SH-SY5Y (cell line): ENCODE measurements at regions not wholly inside any gene's neighbourhood (a gene's known extent, or its start where the extent isn't known, plus 50 kb on each side); places are given as distances from the start of the nearest gene placed in this dataset.

Experiments
- GATA2 ChIP-seq: IDR thresholded peaks from 2 replicates; pipeline ENCODE4 v1.6.1; 2011; ENCODE audit warnings: mild to moderate bottlenecking, low read depth, low read length
- GATA3 ChIP-seq: IDR thresholded peaks from 2 replicates; pipeline ENCODE4 v1.6.1; 2011; ENCODE audit warnings: low read depth, mild to moderate bottlenecking, low read length, moderate library complexity

DNA sequence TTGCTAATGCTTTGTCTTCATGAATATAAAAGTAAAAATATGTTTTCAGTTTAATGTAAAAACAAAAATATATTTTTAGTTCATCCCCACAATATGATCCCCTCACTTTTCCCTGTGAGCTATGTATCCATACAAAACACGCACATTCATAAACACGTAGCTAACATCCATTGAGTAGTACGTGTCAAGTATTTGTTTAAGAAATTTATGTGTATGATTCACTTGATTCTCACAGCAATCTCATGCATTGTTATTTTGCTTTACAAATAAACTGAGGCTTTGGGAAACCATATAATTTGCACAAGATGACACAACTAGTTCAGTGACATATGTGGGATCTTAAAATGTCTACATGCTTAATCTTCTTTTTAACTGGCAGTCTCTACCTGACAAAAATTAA is 329.6 kb upstream of the SEMA3C start:
- TF ChIP-seq GATA3 (no peak), GATA2 (no peak)

GRCh38 chr7:81245353-81245752 is 326.5 kb upstream of the SEMA3C start:
- no peak for TF ChIP-seq GATA3
- TF ChIP-seq GATA2: no peak

DNA sequence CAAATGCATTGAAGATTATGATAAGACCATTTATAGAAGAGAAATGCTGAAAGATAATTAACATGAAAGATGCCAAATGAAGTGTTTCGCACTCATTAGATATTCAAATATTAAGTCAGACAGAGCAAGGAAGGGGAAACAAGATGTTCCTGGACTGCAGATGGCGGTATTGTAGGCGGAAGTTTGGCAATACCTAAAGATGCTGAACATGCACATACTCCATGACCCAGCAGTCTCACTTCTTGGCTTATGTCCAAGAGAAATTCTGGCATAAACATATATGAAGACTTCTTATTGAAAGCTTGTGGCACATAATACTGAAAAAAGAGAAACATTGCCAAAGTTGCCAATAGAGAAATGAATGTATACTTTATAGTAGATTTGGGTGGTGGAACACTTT is 325.4 kb upstream of the SEMA3C start:
- no peak for TF ChIP-seq GATA2
- TF ChIP-seq GATA3: no peak

- TF ChIP-seq GATA3: no peak
- TF ChIP-seq GATA2: no peak
These were observed 317.7 kb upstream of the SEMA3C start for GRCh38 chr7:81236560-81236959.

GRCh38 chr7:81235997-81236396 is 317.1 kb upstream of the SEMA3C start:
- no peak for TF ChIP-seq GATA3
- no peak for TF ChIP-seq GATA2

GRCh38 chr7:81234896-81235295 is 316.0 kb upstream of the SEMA3C start:
- no peak for TF ChIP-seq GATA2
- no peak for TF ChIP-seq GATA3

GRCh38 chr7:81233208-81233940 is 314.5 kb upstream of the SEMA3C start:
- TF ChIP-seq GATA2: no peak
- no peak for TF ChIP-seq GATA3

DNA sequence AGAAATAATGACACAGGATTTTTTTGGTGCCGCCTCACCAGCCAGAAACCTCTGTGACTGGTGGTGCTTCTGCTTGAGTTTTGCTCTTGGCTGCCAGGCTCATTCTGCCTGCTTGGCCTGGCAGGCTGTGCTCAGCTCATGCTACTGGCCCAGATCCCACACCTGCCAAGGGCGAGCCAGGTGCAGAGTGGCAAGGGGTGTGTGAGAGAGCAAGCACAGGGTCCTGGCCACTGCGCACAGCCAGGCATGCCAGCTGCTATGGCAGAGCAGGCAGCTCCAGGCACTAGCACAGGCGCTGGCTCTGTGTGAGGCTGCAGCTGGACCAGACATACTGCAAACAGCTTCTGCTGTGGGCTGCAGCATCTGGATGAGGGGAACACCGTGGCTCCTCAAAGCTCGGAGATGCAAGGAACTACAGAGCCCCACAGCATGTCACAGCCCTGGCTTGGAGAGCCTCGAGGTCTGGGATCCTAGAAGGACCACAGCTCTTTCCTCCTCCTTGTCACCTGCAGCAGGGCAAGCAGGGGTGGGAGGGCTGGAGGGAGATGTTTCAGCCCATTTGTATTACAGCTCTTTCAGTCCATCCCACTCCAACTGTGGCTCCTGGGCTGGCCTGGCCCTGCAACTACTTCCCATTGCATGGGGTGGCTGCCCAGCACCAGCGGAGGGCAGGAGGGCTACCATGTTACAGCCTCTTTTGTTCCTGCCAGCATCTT is 313.4 kb upstream of the SEMA3C start:
- TF ChIP-seq GATA2 (no peak), GATA3 (no peak)

DNA sequence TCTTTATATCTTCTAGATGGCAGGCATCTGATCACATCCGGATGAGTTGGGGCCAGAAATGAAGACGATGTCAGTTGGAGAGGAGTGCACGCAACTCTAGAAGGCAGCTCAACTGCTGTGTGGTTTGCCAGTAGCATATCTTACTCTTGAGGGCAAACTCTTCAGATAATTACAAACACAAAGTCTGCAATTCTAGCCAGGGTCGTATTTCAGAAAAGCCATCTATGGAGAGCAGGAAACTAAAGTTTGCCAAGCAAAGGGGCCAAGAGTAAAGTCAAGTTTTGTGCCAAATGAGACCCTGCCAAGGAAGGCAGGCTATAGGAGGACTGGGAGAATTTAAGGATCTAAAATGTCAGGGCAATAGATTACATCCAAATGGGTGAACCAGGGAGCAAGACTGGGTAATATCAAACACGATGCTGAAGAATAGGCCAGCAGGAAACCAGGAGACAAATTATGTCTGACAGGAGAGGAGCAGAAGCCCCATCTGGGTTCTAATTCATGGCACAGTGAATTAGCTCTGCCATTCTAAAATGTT is 312.5 kb upstream of the SEMA3C start:
- TF ChIP-seq GATA2: no peak
- no peak for TF ChIP-seq GATA3

- no peak for TF ChIP-seq GATA2
- no peak for TF ChIP-seq GATA3
These were observed 307.4 kb upstream of the SEMA3C start for GRCh38 chr7:81226234-81226633.

GRCh38 chr7:81221527-81222217 is 302.8 kb upstream of the SEMA3C start:
- TF ChIP-seq GATA2 (no peak), GATA3 (no peak)

DNA sequence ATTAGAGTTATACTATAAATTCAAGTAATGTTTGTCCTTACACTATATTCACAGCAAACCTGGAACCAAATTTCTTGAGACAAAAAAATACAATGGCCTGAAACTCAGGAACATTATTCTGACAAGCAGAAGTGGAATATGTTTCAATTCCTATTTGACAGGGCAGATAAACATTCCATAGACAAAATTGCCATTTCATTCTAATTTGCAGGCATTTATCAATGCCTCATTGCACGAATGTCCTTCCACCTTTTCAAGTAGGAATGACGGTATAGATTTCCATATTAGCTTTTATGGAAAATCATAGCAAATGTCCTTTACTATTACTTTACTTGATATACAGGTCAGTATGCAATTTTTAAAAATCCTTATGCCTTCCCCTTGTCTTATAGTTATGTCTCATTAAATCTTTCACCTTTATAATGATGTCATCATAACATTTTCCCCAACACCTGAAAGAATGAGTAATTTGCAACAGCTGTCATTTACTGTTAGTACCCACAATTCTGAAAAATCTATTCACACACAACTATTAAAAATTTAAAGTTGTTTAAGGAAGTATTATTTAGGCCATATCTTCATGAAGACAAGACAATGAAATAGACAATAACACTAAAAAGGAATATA is 299.7 kb upstream of the SEMA3C start:
- TF ChIP-seq GATA2 (no peak), GATA3 (no peak)

GRCh38 chr7:81213394-81213793 is 294.5 kb upstream of the SEMA3C start:
- TF ChIP-seq GATA3 (no peak), GATA2 (no peak)

DNA sequence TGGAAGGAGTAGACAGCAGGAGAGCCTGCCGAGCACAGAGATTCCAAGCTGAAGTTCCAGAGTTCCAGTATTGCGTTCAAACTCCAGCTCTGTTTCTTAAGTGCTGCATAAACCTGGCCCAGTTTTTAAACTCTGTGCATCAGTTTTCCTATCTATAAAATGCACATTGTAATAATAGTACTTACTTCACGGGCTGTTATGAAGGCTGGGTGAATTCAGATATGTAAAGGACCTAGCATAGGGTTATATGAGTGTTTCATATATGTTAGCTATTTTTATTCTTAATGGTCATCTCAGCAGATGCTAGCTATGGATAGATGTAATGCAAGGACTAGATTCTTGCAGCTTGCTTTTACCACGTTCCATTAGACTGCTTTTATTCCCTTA is 293.1 kb upstream of the SEMA3C start:
- no peak for TF ChIP-seq GATA3
- no peak for TF ChIP-seq GATA2
